ENCODE measurements at regions not wholly inside any gene's neighbourhood (a gene's known extent, or its start where the extent isn't known, plus 50 kb on each side); places are given as distances from the start of the nearest gene placed in this dataset.

GRCh38 chr10:130884456-130884855 lies 427.1 kb downstream of the TCERG1L start:
- TF ChIP-seq CTCF (conservative IDR thresholded peaks at IDR 0.05 in 1 of 2, IDR thresholded peaks at IDR 0.05 in 1 of 2; ENCODE audit: extremely low read depth in 1 of 2, insufficient read depth in 1 of 2, low read depth in 1 of 2, low read length in 2 of 2) (no peak), EZH2 (IDR thresholded peaks at IDR 0.05; ENCODE audit: borderline replicate concordance, low read length) (no peak)
